ENCODE measurements at regions not wholly inside any gene's neighbourhood (a gene's known extent, or its start where the extent isn't known, plus 50 kb on each side); places are given as distances from the start of the nearest gene placed in this dataset.
"Not testable (repeated sequence)": the region's sequence is repeated elsewhere in the genome, so short reads cannot be mapped to it uniquely, and the experiment has no call there.

- H3K4me3 ChIP-seq (ENCODE audit: low read depth, low read length) = no peak overlapping the region
- H3K36me3 ChIP-seq (ENCODE audit: control insufficient read depth, insufficient read depth, low read length) = no peaks in the 10 kb centered on the region
- H3K9me3 ChIP-seq (ENCODE audit: control insufficient read depth, insufficient read depth, low read length) = no peaks in the 10 kb centered on the region
- no peaks in the 10 kb centered on the region for H3K4me1 ChIP-seq (ENCODE audit: control insufficient read depth, insufficient read depth, low read length)
- H3K27me3 ChIP-seq (ENCODE audit: control insufficient read depth, insufficient read depth, low read length) = no peaks in the 10 kb centered on the region
- WGBS (ENCODE audit: insufficient coverage) = 88% methylated on average over 6 of the region's 6 CpGs
- no peak for DNase-seq (ENCODE audit: low read depth in 4 of 6, low spot score in 6 of 6)
- no peak overlapping the region for H3K27ac ChIP-seq (ENCODE audit: low read depth, low read length)
These were observed 425.9 kb upstream of the POM121L12 start for GRCh38 chr7:52609511-52609910.

- Histone ChIP-seq H3K9me3 (ENCODE audit: control insufficient read depth, insufficient read depth, low read length) (peaks cover 4% of the 10 kb centered on the region), H3K27ac (ENCODE audit: low read depth, low read length) (no peak overlapping the region), H3K4me3 (ENCODE audit: low read depth, low read length) (no peak overlapping the region), H3K36me3 (ENCODE audit: control insufficient read depth, insufficient read depth, low read length) (no peaks in the 10 kb centered on the region), H3K4me1 (ENCODE audit: control insufficient read depth, insufficient read depth, low read length) (no peaks in the 10 kb centered on the region), H3K27me3 (ENCODE audit: control insufficient read depth, insufficient read depth, low read length) (no peaks in the 10 kb centered on the region)
- WGBS (ENCODE audit: insufficient coverage) = 82% methylated on average over 3 of the region's 3 CpGs
- no peak for DNase-seq (ENCODE audit: low read depth in 4 of 6, low spot score in 6 of 6)
These were observed 442.7 kb upstream of the POM121L12 start for GRCh38 chr7:52592698-52593097.

GRCh38 chr7:52586704-52587103 is 448.7 kb upstream of the POM121L12 start:
- no CpG with 5 or more reads among the region's 4 CpGs for WGBS (ENCODE audit: insufficient coverage)
- peaks cover 2% of the 10 kb centered on the region for H3K9me3 ChIP-seq (ENCODE audit: control insufficient read depth, insufficient read depth, low read length)

GRCh38 chr7:52584041-52584440 is 451.4 kb upstream of the POM121L12 start:
- H3K4me1 ChIP-seq (ENCODE audit: control insufficient read depth, insufficient read depth, low read length) = no peaks in the 10 kb centered on the region
- H3K36me3 ChIP-seq (ENCODE audit: control insufficient read depth, insufficient read depth, low read length) = no peaks in the 10 kb centered on the region
- no peak overlapping the region for H3K4me3 ChIP-seq (ENCODE audit: low read depth, low read length)
- 100% methylated on average over 1 of the region's 2 CpGs for WGBS (ENCODE audit: insufficient coverage)
- no peak for DNase-seq (ENCODE audit: low read depth in 4 of 6, low spot score in 6 of 6)
- no peak overlapping the region for H3K27ac ChIP-seq (ENCODE audit: low read depth, low read length)
- H3K9me3 ChIP-seq (ENCODE audit: control insufficient read depth, insufficient read depth, low read length) = peaks cover 2% of the 10 kb centered on the region
- H3K27me3 ChIP-seq (ENCODE audit: control insufficient read depth, insufficient read depth, low read length) = no peaks in the 10 kb centered on the region

More at GRCh38 chr7:52586704-52587103, 448.7 kb upstream of the POM121L12 start:
- Histone ChIP-seq H3K27me3 (ENCODE audit: control insufficient read depth, insufficient read depth, low read length) (no peaks in the 10 kb centered on the region), H3K27ac (ENCODE audit: low read depth, low read length) (no peak overlapping the region), H3K4me3 (ENCODE audit: low read depth, low read length) (no peak overlapping the region), H3K36me3 (ENCODE audit: control insufficient read depth, insufficient read depth, low read length) (no peaks in the 10 kb centered on the region), H3K4me1 (ENCODE audit: control insufficient read depth, insufficient read depth, low read length) (no peaks in the 10 kb centered on the region)
- DNase-seq (ENCODE audit: low read depth in 4 of 6, low spot score in 6 of 6) = no peak

- H3K9me3 ChIP-seq (ENCODE audit: control insufficient read depth, insufficient read depth, low read length); H3K4me1 ChIP-seq (ENCODE audit: control insufficient read depth, insufficient read depth, low read length); H3K36me3 ChIP-seq (ENCODE audit: control insufficient read depth, insufficient read depth, low read length); DNase-seq (ENCODE audit: low read depth in 4 of 6, low spot score in 6 of 6); H3K27me3 ChIP-seq (ENCODE audit: control insufficient read depth, insufficient read depth, low read length); H3K27ac ChIP-seq (ENCODE audit: low read depth, low read length); H3K4me3 ChIP-seq (ENCODE audit: low read depth, low read length): not testable (repeated sequence)
- 96% methylated on average over 4 of the region's 6 CpGs for WGBS (ENCODE audit: insufficient coverage)
These were observed 462.3 kb upstream of the POM121L12 start for GRCh38 chr7:52573141-52573540.

- Histone ChIP-seq H3K27me3 (ENCODE audit: control insufficient read depth, insufficient read depth, low read length) (no peaks in the 10 kb centered on the region), H3K36me3 (ENCODE audit: control insufficient read depth, insufficient read depth, low read length) (no peaks in the 10 kb centered on the region), H3K4me1 (ENCODE audit: control insufficient read depth, insufficient read depth, low read length) (no peaks in the 10 kb centered on the region), H3K9me3 (ENCODE audit: control insufficient read depth, insufficient read depth, low read length) (no peaks in the 10 kb centered on the region), H3K4me3 (ENCODE audit: low read depth, low read length) (no peak overlapping the region), H3K27ac (ENCODE audit: low read depth, low read length) (no peak overlapping the region)
- peak in 1 of 6 donors; percentile 85 for DNase-seq (ENCODE audit: low read depth in 4 of 6, low spot score in 6 of 6)
- WGBS (ENCODE audit: insufficient coverage) = no CpG with 5 or more reads among the region's 3 CpGs
These were observed 464.4 kb upstream of the POM121L12 start for GRCh38 chr7:52571026-52571425.

GRCh38 chr7:52569151-52569550 is 466.3 kb upstream of the POM121L12 start:
- H3K36me3 ChIP-seq (ENCODE audit: control insufficient read depth, insufficient read depth, low read length) = no peaks in the 10 kb centered on the region

GRCh38 chr7:52565974-52566373 is 469.5 kb upstream of the POM121L12 start:
- Histone ChIP-seq H3K36me3 (ENCODE audit: control insufficient read depth, insufficient read depth, low read length) (no peaks in the 10 kb centered on the region), H3K9me3 (ENCODE audit: control insufficient read depth, insufficient read depth, low read length) (no peaks in the 10 kb centered on the region), H3K27ac (ENCODE audit: low read depth, low read length) (no peak overlapping the region), H3K4me1 (ENCODE audit: control insufficient read depth, insufficient read depth, low read length) (no peaks in the 10 kb centered on the region), H3K27me3 (ENCODE audit: control insufficient read depth, insufficient read depth, low read length) (no peaks in the 10 kb centered on the region), H3K4me3 (ENCODE audit: low read depth, low read length) (no peak overlapping the region)
- DNase-seq (ENCODE audit: low read depth in 4 of 6, low spot score in 6 of 6) = peak in 1 of 6 donors; percentile 29
- no CpG with 5 or more reads among the region's 5 CpGs for WGBS (ENCODE audit: insufficient coverage)

More at GRCh38 chr7:52569151-52569550, 466.3 kb upstream of the POM121L12 start:
- DNase-seq (ENCODE audit: low read depth in 4 of 6, low spot score in 6 of 6) = no peak
- Histone ChIP-seq H3K4me1 (ENCODE audit: control insufficient read depth, insufficient read depth, low read length) (no peaks in the 10 kb centered on the region), H3K27ac (ENCODE audit: low read depth, low read length) (no peak overlapping the region), H3K4me3 (ENCODE audit: low read depth, low read length) (no peak overlapping the region), H3K9me3 (ENCODE audit: control insufficient read depth, insufficient read depth, low read length) (no peaks in the 10 kb centered on the region), H3K27me3 (ENCODE audit: control insufficient read depth, insufficient read depth, low read length) (no peaks in the 10 kb centered on the region)
- WGBS (ENCODE audit: insufficient coverage) = 89% methylated on average over 3 of the region's 3 CpGs

- no peaks in the 10 kb centered on the region for H3K27me3 ChIP-seq (ENCODE audit: control insufficient read depth, insufficient read depth, low read length)
- 90% methylated on average over 2 of the region's 4 CpGs for WGBS (ENCODE audit: insufficient coverage)
These were observed 479.6 kb upstream of the POM121L12 start for GRCh38 chr7:52555805-52556204.

GRCh38 chr7:52547308-52547910 is 488.0 kb upstream of the POM121L12 start:
- peaks cover 3% of the 10 kb centered on the region for H3K9me3 ChIP-seq (ENCODE audit: control insufficient read depth, insufficient read depth, low read length)
- no peak overlapping the region for H3K4me3 ChIP-seq (ENCODE audit: low read depth, low read length)
- no peaks in the 10 kb centered on the region for H3K4me1 ChIP-seq (ENCODE audit: control insufficient read depth, insufficient read depth, low read length)
- no peaks in the 10 kb centered on the region for H3K36me3 ChIP-seq (ENCODE audit: control insufficient read depth, insufficient read depth, low read length)
- H3K27me3 ChIP-seq (ENCODE audit: control insufficient read depth, insufficient read depth, low read length) = no peaks in the 10 kb centered on the region
- WGBS (ENCODE audit: insufficient coverage) = 41% methylated on average over 8 of the region's 8 CpGs
- H3K27ac ChIP-seq (ENCODE audit: low read depth, low read length) = no peak overlapping the region
- no peak for DNase-seq (ENCODE audit: low read depth in 4 of 6, low spot score in 6 of 6)

More at GRCh38 chr7:52555805-52556204, 479.6 kb upstream of the POM121L12 start:
- no peaks in the 10 kb centered on the region for H3K36me3 ChIP-seq (ENCODE audit: control insufficient read depth, insufficient read depth, low read length)
- no peak for DNase-seq (ENCODE audit: low read depth in 4 of 6, low spot score in 6 of 6)
- no peak overlapping the region for H3K4me3 ChIP-seq (ENCODE audit: low read depth, low read length)
- no peaks in the 10 kb centered on the region for H3K4me1 ChIP-seq (ENCODE audit: control insufficient read depth, insufficient read depth, low read length)
- no peaks in the 10 kb centered on the region for H3K9me3 ChIP-seq (ENCODE audit: control insufficient read depth, insufficient read depth, low read length)
- H3K27ac ChIP-seq (ENCODE audit: low read depth, low read length) = no peak overlapping the region

Measured in spinal cord (tissue), 9 donors.